HG02610 (cell line): ENCODE measurements at regions not wholly inside any gene's neighbourhood (a gene's known extent, or its start where the extent isn't known, plus 50 kb on each side); places are given as distances from the start of the nearest gene placed in this dataset.

Experiments
- ATAC-seq: cut with Tn5 transposase; IDR thresholded peaks from one replicate; pipeline ENCODE4 v1.9.1; 2021; ENCODE audit warnings: mild to moderate bottlenecking, moderate library complexity; ENCODE audit not compliant: unreplicated experiment

DNA sequence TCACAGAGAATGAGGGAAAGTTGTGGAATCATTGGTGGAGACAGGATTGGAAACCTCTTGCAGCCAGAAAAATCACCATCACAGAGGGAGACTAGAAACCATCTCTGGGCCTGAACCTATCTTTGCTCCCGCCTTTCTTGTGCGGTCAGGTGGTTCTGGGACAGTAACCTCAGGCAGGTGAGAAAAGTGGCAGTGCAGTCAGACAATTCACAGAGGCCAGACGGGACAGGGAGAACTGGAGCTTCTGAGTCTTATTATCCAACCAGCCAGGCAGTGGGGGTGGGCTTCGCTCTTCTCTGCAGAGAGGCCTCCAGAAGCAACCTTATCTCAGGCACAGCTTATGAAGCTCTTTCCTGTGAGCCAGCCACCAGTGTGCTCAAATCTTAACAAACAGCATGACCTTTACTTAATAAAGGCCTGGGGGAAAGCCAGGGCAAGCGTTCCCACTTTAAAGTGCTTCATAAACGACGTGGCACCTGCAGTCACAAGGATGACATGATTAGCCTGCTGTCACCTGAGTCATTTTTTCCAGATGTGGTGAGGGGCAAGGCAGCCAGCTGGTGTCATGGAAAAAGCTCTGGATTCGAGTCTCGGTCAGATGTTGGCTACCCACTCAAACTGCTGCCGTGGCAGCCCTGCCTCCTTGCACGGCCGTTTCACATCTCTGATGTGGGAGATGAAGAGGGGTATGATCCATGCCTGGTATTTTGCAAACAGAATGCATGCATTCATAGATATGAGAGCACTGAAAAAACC is 109.7 kb downstream of the B3GNT2 start:
- ATAC-seq: peak; percentile 20

DNA sequence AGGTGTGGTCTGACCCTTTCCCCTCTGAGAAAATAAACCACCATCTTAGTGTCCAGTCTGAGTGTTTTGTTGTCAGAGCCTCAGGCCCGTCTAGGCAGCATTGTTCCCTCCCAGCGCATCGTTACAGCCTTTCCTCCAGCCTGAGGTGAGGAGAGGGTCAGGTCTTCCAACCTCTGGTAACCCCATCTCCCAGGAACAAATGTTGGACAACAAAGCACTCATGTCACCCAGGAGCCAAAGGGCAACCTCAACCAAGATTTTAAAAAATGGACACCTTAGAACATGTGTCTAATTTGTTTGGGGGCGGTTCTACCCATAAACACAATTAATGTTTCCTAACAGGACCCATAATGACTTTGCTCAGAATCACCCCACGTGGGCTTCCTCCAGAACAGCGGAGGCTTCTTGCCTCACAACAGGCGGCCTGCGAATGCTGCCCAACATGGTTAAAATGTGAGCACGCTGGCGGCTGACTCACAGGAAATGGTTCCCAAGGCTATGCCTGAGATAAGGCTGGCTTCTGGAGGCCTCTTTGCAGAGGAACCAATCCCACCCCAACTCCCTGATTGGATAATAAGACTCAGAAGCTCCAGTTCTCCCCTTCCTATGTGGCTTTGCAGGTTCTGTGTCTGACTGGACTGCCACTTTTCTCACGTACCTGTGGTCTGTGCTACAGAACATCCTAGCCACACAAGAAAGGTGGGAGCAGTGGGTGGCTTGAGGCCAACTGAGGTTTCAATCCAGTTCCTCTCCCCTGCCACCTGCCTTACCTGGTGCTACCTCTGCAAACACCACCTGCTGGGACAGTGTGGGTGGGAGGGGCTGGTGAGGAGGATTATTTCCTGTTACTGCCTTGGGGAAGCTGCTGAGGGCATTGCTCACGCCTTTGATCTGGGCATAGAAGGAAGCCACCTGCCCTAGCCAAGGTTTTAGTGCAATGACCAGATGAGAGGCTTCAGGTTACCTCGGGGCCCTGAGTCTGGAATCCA is 108.8 kb downstream of the B3GNT2 start:
- no peak for ATAC-seq

DNA sequence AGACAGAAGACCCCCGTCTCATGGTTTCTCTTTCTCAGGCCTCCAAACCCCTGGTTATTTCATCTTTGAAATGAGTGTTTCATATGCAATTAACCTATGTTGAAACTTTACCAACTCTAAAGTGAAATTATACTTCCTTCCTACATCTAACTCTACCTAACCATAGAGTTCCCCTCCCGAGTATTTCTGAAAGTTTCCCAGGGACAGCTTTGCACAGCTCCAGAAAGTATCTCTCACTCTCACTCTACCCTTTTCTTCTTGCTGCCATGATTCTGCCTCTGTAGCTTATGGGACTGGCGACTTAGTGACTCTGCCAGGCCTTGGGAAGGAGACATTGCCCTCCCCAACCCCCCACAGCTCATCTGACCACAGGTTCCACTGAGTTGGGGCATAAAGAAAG is 107.9 kb downstream of the B3GNT2 start:
- peak; percentile 20 for ATAC-seq

DNA sequence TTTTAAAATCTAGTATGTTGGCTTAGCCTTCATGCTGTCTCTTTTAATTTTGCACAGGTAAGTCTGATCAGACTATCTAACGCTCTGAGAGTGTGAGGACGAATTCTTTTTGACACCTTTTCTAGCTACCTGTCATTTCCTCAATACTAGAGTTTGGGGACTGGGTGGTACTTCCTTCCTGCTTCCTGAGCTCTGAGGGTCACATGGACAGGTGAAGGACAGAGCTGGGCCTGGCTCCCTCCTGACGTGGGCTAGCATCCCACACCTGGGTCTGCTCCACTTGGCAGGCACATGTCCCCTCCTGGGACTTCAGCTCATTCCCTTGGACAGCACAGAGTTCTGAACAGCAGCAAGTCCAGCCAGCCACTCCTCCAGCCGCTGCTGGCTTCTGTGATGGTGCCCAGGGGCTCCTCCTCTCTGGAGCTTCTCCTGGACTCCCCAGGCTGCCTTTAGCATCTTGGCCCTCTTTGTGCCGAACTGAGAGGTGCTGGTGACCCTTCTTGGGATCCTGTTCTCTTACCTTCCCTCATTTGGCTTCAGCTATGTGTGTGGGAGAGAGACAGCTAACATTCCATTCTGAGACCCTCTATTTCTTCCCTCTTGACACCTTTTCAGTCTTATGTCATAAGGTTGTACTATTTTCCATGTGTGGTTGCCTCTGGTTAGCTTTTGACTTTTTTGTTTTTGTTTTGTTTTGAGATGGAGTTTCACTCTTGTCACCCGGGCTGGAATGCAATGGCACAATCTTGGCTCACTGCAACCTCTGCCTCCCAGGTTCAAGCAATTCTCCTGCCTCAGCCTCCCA is 106.9 kb downstream of the B3GNT2 start:
- no peak for ATAC-seq

DNA sequence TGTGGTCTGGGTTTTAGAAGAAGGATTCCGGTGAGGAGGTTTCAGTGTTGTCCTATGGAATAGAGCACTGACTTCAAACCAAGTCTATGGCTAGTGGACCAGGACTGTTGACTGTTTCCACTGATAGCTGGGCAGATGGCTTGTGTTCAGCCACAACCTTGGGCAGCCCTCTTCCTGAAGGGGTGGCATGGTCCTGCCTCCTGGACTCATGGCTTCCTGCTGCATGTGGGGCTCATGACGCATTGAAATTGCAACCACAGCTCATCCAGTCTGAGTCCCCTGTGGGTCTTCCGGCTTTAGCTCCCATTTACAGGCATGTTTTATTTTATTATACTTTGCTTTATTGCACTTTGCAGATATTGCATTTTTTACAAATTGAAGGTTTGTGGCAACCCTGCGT is 105.0 kb downstream of the B3GNT2 start:
- ATAC-seq: no peak

DNA sequence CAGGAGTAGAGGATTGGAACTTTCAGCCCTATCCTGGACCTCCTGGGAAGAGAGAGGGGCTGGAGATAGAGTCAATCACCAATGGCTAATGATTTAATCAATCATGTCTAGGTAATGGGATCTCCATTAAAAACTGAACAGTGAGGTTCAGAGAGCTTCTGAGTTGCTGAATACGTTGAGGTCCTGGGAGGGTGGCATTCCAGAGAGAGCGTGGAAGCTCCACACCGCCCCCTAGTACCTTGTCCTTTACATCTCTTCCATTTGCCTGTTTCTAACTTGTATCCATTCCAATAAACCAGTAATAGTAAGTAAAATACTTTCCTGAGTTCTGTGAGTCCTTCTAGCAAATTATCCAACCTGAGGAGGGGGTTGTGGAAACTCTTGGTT is 101.7 kb downstream of the B3GNT2 start:
- ATAC-seq: no peak

DNA sequence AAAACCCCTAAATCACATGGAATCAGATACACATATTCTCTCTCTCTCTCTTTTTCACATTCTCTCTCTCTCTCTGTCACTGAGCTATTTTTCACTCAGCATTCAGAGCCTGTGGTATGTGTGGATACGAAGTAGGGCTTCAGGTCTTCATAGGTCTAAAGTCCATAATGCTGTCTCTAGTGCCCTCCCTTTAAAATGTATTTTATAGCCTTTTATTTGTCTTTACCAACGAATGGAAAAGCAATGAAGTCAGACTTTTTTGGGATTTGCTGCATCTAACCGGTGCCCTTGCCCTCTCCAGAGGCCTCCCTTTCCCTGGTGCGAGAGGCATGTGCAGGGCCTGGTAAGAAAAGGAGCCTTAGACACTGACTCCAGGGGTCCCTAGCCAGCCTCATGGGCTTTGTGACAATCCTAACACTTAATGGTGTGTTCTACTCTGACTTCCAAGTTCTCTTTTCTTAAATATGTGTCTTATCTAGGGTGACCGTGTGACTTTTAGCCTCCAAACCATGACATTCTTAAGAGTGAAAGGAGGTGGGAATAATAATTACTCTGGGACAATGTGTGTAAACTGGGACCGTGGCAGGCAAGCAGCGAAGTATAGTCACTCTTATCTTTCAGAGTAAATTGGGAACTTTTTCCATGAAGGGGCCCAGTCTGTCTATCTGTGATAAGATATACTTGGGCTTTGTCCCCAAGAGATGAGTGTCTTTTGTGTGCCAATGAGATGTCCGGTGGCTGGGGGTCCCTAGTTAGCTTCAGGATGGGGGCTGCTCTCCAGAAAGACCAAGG is 101.1 kb downstream of the B3GNT2 start:
- no peak for ATAC-seq

DNA sequence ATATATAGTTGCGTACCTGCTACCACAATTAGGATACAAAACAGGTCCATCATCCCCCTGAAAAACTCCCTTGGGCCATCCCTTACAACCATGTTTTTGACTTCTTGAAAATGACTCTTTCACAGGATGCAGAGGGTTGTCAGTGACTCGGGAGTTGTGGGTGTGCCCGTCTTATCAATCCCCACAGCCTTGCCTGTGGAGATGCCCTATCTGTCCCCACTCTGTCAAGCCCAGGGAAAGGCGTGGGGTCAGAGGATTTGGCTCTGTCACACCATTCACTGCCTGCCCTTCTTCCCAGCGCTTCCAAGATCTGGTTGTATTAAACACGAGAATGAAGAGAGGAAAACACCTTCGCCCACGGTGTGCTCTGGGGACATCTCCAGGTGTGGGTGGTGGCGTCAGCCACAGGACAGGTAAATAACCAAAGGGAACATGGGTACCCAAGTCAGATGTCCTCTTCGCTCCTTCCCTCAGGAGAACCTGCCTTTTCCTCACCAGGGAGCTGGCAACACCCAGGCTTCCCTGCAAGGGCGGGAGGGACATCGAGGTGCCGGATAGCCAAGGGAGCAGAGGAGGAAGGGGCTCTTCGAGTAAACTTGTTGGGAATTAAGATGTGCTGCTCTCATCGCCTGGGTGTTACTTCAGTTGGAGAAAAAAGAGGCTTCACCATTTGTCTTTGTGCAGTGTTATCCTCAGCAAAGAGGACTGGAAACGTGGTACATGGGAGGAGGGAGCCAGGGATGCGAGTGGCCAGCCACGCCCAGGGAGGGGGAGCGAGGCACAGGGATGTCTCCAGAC is 100.3 kb downstream of the B3GNT2 start:
- no peak for ATAC-seq

DNA sequence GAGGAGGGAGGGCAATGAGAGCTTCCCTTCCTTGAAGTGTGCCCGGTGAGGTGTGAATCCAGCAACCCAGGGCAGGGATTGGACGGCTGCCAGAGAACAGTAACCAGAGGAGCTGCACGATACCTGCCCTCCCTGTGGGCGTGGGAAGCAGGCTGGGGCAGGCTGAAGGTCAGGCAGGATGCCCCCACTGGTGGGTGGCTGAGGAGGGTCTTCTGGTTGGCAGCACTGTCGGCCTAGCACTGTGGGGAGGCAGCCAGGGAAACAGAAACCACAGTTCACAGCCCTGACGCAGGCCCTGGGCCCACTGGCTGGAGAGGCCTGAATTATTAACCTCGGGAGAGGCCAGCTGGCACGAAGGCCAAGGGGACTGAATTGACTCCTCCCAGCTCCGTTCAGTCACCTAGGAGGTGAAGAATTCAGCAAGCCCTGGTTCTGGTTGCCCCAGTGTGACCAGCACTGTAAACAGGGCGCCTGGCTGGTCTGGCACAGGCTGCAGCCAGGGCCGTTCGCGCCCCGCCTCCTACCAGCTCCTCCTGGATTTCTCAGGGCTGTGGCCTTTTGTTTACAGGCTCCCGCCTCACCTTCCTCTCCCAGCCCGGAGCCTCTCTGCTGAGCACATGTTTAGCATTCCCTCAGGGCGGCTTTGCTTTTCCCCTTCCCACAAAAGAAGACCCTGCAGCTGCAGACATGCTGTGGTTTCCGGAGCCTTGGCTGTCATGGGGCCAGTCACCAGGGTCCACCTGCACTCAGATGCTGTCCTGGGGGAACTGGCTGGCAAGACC is 97.8 kb downstream of the B3GNT2 start:
- peak; percentile 44 for ATAC-seq

DNA sequence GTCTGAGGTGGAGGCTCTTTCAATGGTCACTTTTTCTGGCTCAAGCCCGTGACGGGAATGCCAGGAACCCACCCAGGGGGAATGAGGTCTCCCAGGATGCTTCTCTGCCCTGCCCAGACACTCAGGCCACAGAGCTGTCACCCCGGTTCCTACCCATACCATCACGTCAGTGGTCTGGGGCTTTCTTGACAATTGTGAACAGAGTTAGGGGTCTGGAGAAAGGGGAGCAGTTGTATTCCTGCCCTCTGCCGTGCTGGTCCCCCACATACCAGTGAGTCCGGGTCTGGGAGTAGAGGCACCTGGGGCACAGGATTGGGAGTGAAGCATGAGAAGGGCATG is 97.2 kb downstream of the B3GNT2 start:
- no peak for ATAC-seq

DNA sequence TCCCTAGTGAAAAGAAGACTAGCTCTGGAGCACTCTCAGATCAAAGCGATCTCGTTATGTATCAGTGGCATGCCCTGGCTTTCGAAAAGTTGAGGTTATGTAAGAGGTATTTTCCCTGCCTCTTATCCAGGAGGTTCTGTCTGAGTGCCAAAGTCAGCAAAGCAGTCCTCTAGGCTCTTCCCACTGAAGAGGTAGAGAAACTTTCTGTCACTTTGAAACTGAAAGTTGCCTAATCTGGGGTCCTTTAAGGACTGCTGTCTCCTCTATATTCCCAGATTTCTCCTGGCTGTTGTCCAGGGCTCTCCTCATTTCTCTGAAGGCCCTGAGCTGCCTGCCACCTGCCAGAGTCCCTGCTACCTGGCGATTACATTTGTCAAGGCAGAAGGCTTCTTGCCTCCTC is 96.3 kb downstream of the B3GNT2 start:
- ATAC-seq: peak; percentile 38

DNA sequence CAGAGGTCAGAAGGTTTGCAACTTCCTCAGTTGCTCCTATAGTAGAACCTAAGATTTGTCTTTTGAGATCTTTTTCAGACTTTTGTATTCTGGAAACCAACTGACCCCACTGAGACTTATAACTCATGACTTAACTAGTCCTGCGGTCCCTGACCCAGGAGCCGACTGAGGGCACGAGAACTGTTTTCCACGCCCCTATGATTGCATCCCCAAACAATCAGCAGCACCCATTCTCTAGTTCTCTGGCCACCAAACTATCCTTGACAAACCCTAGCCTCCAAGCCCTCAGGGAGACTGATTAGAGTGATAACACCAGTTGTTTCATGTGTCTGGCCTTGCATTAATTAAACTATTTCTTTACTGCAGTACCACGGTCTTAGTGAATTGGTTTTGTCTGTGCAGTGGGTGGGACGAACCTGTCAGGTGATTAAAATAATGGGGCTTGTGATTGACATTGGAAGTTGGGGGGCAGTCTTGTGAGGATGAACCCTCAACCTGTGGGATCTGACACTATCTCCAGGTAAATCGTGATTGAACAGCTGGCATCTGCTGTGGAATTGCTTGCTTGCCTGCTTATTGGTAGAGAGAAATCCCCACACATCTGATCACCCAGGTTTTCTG is 95.7 kb downstream of the B3GNT2 start:
- no peak for ATAC-seq

DNA sequence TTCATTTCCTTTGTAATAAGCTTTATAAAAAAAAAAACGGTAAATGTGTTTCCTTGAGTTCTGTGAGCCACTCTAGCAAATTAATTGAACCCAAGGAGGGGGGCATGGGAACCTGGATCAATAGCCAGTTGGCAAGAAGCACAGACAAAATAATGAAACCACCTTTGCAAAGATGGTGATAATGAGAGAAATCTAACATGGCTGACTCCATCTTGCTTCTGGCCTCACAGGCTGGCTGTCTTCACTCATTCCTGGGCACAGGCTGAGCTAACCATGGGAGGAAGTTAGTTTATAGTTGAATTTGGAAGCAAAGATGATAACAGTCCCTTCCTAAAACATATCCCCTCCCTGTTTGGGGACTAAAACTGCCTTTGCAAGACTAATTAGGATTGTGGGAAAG is 95.1 kb downstream of the B3GNT2 start:
- ATAC-seq: no peak

DNA sequence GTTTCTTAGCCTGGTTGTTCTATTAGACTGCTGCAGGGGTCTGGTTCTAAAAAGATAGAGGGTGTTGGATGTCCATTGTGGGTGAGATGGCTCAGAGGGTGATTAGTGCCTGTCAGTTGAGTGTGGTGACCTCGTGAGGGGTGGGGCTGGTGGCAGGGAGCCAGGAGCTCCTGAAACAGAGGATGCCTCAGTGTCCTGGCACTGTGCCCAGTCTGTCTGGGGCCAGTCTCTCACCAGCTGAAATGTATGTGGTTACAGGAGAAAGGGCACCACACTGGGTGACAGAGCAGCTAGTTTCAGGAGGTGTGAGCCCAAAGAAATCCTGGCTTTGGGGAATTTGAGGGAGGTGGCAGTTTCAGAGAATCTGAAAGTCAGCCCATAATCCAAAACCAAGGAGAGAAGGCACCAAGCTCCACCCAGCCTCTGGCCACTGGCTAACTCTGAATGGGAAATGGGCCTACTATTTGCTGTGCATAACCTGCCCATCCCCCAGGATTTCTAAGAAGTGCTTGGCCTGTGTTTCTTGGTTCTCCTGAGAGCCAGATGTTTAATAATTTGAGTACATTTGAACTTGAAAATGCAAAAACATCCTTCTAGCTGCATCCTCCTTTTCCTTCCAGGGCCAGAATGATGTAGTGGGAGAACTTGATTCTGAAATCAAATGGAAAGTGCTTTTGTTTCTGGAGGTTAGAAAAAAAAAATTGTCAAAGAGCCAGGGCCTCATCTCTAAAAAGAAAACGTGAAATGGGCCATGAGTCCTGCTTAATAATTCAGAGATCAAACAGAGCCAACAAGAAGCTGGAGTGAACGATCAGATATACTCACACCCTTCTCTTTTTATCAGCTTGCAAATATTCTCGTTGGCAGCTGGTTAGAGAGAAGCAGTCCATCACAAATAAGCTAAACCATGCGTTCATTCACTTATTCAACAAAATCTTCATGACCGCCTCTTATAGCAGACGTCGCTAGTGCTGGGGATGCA is 92.3 kb downstream of the B3GNT2 start:
- peak; percentile 34 for ATAC-seq

DNA sequence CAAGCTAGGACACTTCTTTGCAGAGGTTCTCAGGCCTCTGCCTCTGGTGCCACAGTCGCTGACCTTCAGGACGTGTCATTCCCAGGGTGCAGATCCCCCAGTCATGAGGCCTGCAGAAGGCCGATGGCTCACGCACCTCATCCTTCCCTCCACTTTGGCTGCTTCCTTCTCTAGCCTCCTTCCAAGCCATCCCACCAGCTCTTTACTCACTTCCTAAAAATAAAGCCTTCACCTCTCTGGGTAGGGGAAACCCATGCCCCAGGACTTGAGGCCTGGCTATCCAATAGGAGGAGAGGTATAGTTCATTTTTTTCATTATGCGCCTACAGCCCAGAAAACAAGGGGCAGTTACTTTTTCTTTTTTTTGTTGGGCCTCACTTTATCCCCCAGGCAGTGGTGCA is 91.4 kb downstream of the B3GNT2 start:
- ATAC-seq: no peak

DNA sequence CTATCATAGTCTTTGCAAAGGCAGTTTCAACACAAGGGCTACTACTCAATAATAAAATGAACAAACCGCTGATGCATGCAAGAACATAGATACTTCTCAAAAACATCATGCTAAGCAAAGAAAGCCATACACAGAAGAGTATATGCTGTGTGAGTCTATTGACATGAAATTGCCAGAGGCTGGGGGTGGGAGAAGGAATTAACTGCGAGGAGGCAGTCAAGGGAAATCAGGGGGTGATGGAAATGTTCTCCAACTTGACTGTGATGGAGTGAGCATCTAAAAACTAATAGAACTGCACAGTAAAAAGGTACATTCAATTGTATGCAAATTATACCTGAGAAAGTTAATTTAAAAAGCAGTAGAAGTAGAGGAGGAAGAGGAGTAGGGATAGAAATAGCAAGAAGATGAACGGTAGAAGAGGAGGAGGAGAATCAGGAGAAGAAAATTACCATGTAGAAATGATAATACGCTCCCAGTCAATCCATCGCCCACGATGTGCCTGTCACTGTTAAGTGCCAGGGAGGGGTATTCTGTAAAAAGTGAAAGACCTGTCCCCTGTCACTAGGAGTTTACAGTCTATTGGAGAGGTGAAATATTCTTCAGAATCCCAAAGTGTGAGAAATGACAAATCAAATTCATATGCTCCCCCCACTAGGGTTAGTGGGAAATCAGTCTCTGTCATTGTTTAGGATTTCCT is 90.3 kb downstream of the B3GNT2 start:
- ATAC-seq: no peak

DNA sequence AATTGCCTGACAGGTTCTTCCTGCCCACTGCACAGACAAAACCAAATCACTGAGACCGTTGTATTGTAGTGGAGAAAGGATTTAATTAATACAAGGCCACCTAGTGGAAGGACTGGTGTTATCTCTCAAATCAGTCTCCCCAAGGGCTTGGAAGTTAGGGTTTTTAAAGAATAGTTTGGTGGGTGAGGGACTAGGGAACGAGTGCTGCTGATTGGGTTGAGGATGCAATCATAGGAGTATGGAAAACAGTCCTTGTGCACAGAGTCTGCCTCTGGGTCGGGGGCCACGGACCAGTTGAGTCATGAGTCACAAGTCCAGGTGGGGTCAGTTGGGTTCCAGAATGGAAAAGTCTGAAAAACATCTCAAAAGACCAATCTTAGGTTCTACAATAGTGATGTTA is 89.1 kb downstream of the B3GNT2 start:
- no peak for ATAC-seq
